ENCODE measurements at regions not wholly inside any gene's neighbourhood (a gene's known extent, or its start where the extent isn't known, plus 50 kb on each side); places are given as distances from the start of the nearest gene placed in this dataset.

DNA sequence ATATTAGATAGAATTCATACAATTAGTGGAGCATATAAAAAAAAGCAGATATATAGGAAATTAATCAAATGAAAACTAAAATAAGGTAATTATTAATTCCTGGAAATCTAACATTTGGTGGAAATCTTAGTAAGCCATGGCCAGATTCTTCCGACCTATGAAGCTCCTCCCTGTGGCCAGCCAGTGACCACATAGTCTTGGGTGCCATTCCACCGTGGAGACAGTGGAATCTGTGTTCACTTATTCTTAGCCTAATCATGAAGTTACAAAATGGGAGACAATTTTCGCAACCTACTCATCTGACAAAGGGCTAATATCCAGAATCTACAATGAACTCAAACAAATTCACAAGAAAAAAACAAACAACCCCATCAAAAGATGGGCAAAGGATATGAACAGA is 241.9 kb upstream of the FLRT2 start:
- ATAC-seq (no peak), DNase-seq (ENCODE audit: low read depth, low spot score) (no peak)
- TF ChIP-seq SIN3A (IDR thresholded peaks at IDR 0.05; ENCODE audit: borderline replicate concordance, insufficient read depth, low read depth, low read length) = no peak
- TF ChIP-seq, protein P1, sequence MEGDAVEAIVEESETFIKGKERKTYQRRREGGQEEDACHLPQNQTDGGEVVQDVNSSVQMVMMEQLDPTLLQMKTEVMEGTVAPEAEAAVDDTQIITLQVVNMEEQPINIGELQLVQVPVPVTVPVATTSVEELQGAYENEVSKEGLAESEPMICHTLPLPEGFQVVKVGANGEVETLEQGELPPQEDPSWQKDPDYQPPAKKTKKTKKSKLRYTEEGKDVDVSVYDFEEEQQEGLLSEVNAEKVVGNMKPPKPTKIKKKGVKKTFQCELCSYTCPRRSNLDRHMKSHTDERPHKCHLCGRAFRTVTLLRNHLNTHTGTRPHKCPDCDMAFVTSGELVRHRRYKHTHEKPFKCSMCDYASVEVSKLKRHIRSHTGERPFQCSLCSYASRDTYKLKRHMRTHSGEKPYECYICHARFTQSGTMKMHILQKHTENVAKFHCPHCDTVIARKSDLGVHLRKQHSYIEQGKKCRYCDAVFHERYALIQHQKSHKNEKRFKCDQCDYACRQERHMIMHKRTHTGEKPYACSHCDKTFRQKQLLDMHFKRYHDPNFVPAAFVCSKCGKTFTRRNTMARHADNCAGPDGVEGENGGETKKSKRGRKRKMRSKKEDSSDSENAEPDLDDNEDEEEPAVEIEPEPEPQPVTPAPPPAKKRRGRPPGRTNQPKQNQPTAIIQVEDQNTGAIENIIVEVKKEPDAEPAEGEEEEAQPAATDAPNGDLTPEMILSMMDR (IDR thresholded peaks at IDR 0.05) = no peak
- TF ChIP-seq TCF7L2 (IDR thresholded peaks at IDR 0.05; ENCODE audit: low read depth, low read length) = no peak
- TF ChIP-seq POLR2AphosphoS5 (IDR thresholded peaks at IDR 0.05; ENCODE audit: low read depth, low read length) = no peak
- TF ChIP-seq, protein P2, sequence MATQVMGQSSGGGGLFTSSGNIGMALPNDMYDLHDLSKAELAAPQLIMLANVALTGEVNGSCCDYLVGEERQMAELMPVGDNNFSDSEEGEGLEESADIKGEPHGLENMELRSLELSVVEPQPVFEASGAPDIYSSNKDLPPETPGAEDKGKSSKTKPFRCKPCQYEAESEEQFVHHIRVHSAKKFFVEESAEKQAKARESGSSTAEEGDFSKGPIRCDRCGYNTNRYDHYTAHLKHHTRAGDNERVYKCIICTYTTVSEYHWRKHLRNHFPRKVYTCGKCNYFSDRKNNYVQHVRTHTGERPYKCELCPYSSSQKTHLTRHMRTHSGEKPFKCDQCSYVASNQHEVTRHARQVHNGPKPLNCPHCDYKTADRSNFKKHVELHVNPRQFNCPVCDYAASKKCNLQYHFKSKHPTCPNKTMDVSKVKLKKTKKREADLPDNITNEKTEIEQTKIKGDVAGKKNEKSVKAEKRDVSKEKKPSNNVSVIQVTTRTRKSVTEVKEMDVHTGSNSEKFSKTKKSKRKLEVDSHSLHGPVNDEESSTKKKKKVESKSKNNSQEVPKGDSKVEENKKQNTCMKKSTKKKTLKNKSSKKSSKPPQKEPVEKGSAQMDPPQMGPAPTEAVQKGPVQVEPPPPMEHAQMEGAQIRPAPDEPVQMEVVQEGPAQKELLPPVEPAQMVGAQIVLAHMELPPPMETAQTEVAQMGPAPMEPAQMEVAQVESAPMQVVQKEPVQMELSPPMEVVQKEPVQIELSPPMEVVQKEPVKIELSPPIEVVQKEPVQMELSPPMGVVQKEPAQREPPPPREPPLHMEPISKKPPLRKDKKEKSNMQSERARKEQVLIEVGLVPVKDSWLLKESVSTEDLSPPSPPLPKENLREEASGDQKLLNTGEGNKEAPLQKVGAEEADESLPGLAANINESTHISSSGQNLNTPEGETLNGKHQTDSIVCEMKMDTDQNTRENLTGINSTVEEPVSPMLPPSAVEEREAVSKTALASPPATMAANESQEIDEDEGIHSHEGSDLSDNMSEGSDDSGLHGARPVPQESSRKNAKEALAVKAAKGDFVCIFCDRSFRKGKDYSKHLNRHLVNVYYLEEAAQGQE (IDR thresholded peaks at IDR 0.05; ENCODE audit: insufficient read depth in 1 of 2, low read depth in 2 of 2, low read length in 1 of 2) = no peak
- no peak overlapping the region for H3K4me3 ChIP-seq (ENCODE audit: low read depth in 2 of 2, low read length in 2 of 2)
- H3K4me1 ChIP-seq (ENCODE audit: control insufficient read depth, insufficient read depth, low read length) = no peaks in the 10 kb centered on the region
- no peak overlapping the region for H3K27ac ChIP-seq (ENCODE audit: low read length)
- intact Hi-C loops (cut with micrococcal nuclease; ENCODE audit: unreplicated experiment) = no loop called here
- ChIA-PET CTCF (no interaction called here), POLR2A (no interaction called here)
- no TSS peak for BruUV-seq (replicated peaks)
- H3K9me3 ChIP-seq (ENCODE audit: control insufficient read depth, insufficient read depth, low read depth, low read length) = no peaks in the 10 kb centered on the region
- in situ Hi-C loops (cut with HindIII; ENCODE audit: low pct_unique_long_range_greater_than_20kb, low sequenced_read_pairs) = no loop called here
- H3K27me3 ChIP-seq (ENCODE audit: control insufficient read depth, insufficient read depth, low read length) = no peaks in the 10 kb centered on the region
- no peaks in the 10 kb centered on the region for H3K36me3 ChIP-seq (ENCODE audit: control insufficient read depth, insufficient read depth, low read length)

DNA sequence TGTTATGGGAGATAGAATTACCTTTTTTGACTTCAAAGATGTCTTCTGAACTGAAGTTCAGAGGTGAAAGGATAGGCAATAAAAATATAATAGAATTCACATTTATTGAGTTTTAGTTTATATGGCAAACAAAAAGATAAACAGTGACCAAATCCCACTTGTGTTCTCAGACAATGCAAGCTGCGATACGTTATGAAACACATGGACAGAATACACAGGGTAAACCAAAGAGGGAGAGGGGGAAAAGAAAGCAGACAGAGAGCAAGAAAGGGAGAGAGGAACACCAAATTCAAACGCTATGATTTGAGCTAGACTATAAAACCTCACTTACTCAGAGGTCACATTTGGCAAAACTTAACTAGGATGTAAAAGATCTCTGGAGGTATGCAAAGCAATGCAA is 238.2 kb upstream of the FLRT2 start:
- no TSS peak for BruUV-seq (replicated peaks)
- intact Hi-C loops (cut with micrococcal nuclease; ENCODE audit: unreplicated experiment) = no loop called here
- H3K27ac ChIP-seq (ENCODE audit: low read length) = no peak overlapping the region
- TF ChIP-seq, protein P1 (IDR thresholded peaks at IDR 0.05) = no peak
- TF ChIP-seq SIN3A (IDR thresholded peaks at IDR 0.05; ENCODE audit: borderline replicate concordance, insufficient read depth, low read depth, low read length) = no peak
- TF ChIP-seq TCF7L2 (IDR thresholded peaks at IDR 0.05; ENCODE audit: low read depth, low read length) = no peak
- TF ChIP-seq, protein P2 (IDR thresholded peaks at IDR 0.05; ENCODE audit: insufficient read depth in 1 of 2, low read depth in 2 of 2, low read length in 1 of 2) = no peak
- TF ChIP-seq POLR2AphosphoS5 (IDR thresholded peaks at IDR 0.05; ENCODE audit: low read depth, low read length) = no peak
- no peaks in the 10 kb centered on the region for H3K36me3 ChIP-seq (ENCODE audit: control insufficient read depth, insufficient read depth, low read length)
- ATAC-seq (no peak), DNase-seq (ENCODE audit: low read depth, low spot score) (no peak)
- H3K9me3 ChIP-seq (ENCODE audit: control insufficient read depth, insufficient read depth, low read depth, low read length) = no peaks in the 10 kb centered on the region
- no peaks in the 10 kb centered on the region for H3K4me1 ChIP-seq (ENCODE audit: control insufficient read depth, insufficient read depth, low read length)
- ChIA-PET CTCF (no interaction called here), POLR2A (no interaction called here)
- in situ Hi-C loops (cut with HindIII; ENCODE audit: low pct_unique_long_range_greater_than_20kb, low sequenced_read_pairs) = no loop called here
- H3K4me3 ChIP-seq (ENCODE audit: low read depth in 2 of 2, low read length in 2 of 2) = no peak overlapping the region
- no peaks in the 10 kb centered on the region for H3K27me3 ChIP-seq (ENCODE audit: control insufficient read depth, insufficient read depth, low read length)
